ENCODE measurements at regions not wholly inside any gene's neighbourhood (a gene's known extent, or its start where the extent isn't known, plus 50 kb on each side); places are given as distances from the start of the nearest gene placed in this dataset.
"Not testable (repeated sequence)": the region's sequence is repeated elsewhere in the genome, so short reads cannot be mapped to it uniquely, and the experiment has no call there.

DNA sequence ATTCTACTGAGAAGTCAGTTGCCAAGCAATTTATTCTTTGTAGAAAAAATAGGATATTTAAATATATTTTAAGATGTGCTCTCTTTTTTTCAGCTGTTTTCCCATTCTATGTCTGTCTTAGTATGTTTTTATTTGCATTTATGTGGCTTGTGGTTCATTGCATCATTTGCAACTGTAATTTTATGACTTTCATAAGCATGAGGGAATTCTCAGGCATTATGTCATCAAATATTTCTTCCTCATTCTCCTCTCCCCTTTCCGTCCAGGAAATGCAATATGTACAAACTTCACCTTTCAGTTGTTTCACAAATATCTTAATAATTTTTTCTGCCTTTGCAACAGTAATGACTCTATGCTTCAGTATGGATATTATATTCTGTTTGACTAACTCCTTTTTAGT, 560.2 kb upstream of the LRATD1 start:
- DNase-seq (ENCODE audit: insufficient read length, low spot score) (no peak), FAIRE-seq (no peak)
- TF ChIP-seq POLR2A (IDR thresholded peaks at IDR 0.05; ENCODE audit: low read depth, low read length), result no peak

- FAIRE-seq, result no peak
- no peak for TF ChIP-seq POLR2A (IDR thresholded peaks at IDR 0.05; ENCODE audit: low read depth, low read length)
- DNase-seq (ENCODE audit: insufficient read length, low spot score), result no peak
Observed at GRCh38 chr2:14074691-14075090, 557.8 kb upstream of the LRATD1 start.

GRCh38 chr2:14079576-14079975, 552.9 kb upstream of the LRATD1 start:
- no peak for TF ChIP-seq POLR2A (IDR thresholded peaks at IDR 0.05; ENCODE audit: low read depth, low read length)
- DNase-seq (ENCODE audit: insufficient read length, low spot score), result no peak
- no peak for FAIRE-seq

- no peak for DNase-seq (ENCODE audit: insufficient read length, low spot score)
- TF ChIP-seq POLR2A (IDR thresholded peaks at IDR 0.05; ENCODE audit: low read depth, low read length), result no peak
- no peak for FAIRE-seq
Observed at GRCh38 chr2:14081521-14081920, 551.0 kb upstream of the LRATD1 start.

GRCh38 chr2:14082640-14083039, 549.9 kb upstream of the LRATD1 start:
- DNase-seq (ENCODE audit: insufficient read length, low spot score) (no peak), FAIRE-seq (no peak)
- no peak for TF ChIP-seq POLR2A (IDR thresholded peaks at IDR 0.05; ENCODE audit: low read depth, low read length)

- FAIRE-seq (no peak), DNase-seq (ENCODE audit: insufficient read length, low spot score) (no peak)
- TF ChIP-seq POLR2A (IDR thresholded peaks at IDR 0.05; ENCODE audit: low read depth, low read length), result no peak
Observed at GRCh38 chr2:14094592-14094991, 537.9 kb upstream of the LRATD1 start.

DNA sequence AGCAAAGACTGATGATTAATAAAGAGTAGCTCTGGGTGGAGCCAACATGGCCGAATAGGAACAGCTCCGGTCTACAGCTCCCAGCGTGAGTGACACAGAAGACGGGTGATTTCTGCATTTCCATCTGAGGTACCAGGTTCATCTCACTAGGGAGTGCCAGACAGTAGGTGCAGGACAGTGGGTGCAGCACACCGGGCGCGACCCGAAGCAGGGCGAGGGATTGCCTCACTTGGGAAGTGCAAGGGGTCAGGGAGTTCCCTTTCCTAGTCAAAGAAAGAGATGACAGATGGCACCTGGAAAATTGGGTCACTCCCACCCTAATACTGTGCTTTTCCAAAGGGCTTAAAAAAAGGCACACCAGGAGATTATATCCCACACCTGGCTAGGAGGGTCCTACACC, 533.4 kb upstream of the LRATD1 start:
- not testable (repeated sequence) for FAIRE-seq; DNase-seq (ENCODE audit: insufficient read length, low spot score)

DNA sequence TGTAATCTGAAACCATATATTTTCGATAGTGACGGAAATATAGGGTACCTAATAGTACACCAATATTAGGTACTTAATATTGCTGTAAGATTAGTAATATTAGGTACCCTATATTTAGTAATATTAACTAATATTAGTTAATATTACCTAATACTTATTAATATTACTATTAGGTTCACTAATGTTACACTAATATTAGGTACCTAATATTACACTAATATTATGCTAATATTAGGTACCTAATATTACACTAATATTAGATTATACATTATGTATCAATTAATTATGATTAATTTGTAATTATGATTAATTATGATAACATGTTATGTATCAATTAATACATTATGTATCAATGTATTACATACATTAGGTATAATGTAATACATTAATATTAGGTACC, 518.2 kb upstream of the LRATD1 start:
- no peak for TF ChIP-seq POLR2A (IDR thresholded peaks at IDR 0.05; ENCODE audit: low read depth, low read length)
- DNase-seq (ENCODE audit: insufficient read length, low spot score), result no peak
- no peak for FAIRE-seq

DNA sequence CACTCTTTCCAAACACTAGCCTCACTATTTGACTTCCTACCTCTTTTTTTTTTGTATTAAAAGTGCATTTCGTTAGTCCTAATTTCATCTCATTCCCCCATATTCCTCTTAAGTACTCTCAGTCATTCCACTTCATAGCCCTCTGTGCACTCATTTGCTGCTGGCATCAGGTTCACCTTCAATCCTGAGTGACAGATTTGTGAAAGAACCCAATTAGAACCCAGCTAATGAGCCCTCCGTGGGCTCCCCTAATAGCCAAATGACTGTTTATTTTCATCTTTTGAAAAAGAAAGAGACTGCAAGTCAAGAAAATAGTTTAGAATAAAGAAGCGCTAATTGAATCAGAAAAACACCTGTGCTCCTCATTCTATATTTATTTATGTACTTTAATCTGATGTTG, 512.1 kb upstream of the LRATD1 start:
- TF ChIP-seq POLR2A (IDR thresholded peaks at IDR 0.05; ENCODE audit: low read depth, low read length), result no peak
- FAIRE-seq (no peak), DNase-seq (ENCODE audit: insufficient read length, low spot score) (no peak)

DNA sequence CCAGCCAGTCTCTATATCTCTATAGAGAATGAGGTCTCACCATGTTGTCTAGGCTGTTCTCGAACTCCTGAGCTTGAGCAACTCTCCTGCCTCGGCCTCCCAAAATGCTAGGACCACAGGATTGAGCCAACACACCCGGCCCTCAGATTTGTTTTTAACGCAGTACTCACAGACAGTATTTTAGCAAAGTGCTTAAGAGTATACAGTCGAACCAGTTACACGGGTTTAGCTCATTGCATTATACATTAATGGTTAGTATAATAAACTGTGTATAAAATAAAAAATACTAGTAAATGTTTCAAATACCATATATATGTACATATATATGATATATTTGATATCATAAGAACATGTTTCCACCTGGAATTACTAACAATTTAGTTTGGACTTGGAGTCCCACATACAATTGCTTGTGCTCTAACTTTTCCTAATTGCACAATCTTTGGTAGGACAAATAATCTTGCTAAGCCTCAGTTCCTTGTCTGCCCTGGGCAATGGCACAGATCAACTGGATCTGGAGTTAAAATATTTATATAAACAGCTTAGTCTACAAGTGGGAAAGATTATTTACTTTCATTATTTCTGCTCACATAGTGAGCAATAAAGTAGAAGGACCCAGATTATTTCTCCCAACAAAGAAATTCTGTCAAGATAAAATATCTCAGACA, 508.9 kb upstream of the LRATD1 start:
- no peak for TF ChIP-seq POLR2A (IDR thresholded peaks at IDR 0.05; ENCODE audit: low read depth, low read length)
- FAIRE-seq (no peak), DNase-seq (ENCODE audit: insufficient read length, low spot score) (no peak)

DNA sequence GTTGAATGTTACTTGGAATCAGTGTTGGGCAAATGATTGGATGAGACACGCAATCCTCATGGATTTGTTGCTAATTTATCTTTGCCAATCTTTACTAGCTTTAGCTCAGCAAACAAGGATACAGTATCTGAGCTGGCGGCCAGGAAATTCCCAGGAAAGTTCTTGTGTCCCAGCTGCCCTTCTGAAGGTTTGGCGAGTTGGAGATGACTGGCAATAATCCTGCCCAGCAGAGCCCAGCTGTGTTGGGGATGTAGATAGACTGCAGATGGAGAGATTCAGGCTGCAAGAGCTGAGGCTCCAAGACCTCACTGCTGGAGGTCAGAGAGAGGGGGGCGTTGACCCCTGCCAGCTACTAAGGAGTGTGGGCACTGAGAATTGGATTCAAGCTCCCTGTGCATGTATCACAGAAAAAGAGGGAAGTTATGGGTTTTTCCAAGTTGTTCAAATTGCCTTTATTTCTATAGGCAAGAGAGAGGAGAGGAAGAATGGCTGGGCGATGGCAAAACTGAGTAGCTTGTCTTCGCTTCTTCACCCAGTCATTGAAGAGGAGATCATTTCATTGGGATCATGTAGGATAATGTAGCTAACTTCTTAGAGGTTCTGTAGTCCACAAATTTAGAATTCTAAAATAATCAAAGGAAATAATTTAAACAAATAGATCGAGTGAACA, 506.8 kb upstream of the LRATD1 start:
- DNase-seq (ENCODE audit: insufficient read length, low spot score), result no peak
- TF ChIP-seq POLR2A (IDR thresholded peaks at IDR 0.05; ENCODE audit: low read depth, low read length), result no peak
- no peak for FAIRE-seq

GRCh38 chr2:14126846-14127245, 505.7 kb upstream of the LRATD1 start:
- FAIRE-seq (no peak), DNase-seq (ENCODE audit: insufficient read length, low spot score) (no peak)
- no peak for TF ChIP-seq POLR2A (IDR thresholded peaks at IDR 0.05; ENCODE audit: low read depth, low read length)

DNA sequence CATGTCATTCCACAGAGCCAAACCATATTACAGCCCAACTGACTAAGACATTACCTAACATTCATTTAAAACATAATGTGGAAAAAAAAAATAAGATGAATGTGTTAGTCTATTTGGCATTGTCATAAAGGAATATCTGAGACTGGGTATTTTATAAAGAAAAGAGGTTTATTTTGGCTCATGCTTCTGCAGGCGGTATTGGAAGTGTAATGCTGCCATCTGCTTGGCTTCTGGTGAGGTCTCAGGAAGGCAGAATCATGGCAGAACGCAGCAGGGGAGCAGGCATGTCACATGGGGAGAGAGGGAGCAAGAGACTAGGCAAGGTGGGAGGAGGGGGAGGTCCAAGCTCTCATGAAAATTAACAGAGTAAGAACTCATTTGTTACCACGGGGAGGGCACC, 504.8 kb upstream of the LRATD1 start:
- no peak for FAIRE-seq
- no peak for DNase-seq (ENCODE audit: insufficient read length, low spot score)
- TF ChIP-seq POLR2A (IDR thresholded peaks at IDR 0.05; ENCODE audit: low read depth, low read length), result no peak

DNA sequence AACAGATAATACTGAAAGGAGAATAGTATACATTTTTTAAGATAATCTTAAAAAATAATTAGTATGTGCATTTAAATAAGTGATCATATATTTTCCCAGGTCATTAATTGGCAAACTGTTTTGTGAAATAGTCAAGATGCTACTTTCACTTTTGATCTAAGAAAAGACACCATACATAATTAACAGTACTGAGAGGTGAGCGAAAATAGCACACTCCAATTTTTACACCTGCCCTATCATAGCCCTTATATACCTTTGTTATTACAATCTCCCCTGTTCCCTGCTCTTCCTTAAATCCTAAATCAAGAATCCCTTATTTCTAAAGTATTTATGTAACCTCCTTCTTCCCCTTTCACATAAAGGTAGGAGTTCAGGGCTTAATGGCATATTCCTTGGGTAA, 500.1 kb upstream of the LRATD1 start:
- no peak for TF ChIP-seq POLR2A (IDR thresholded peaks at IDR 0.05; ENCODE audit: low read depth, low read length)
- FAIRE-seq (no peak), DNase-seq (ENCODE audit: insufficient read length, low spot score) (no peak)

DNA sequence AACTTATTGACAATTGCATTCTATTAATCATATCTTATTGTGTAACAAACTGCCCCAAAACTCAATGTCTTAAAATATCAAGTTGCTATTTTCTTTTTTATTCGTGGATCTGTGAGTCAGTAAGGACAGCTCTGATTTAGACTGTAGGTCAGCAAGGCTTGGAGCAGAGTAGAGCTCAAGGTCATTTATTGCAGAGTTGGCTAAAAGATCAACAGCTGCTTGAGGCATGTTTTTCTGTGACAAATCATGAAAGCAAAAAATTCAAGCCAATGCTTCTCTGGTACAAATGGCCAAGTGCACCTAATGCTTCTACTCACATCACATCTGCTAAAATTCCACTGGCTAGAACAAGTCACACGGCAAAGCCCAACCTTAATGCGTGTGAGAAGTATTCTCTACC, 497.7 kb upstream of the LRATD1 start:
- no peak for TF ChIP-seq POLR2A (IDR thresholded peaks at IDR 0.05; ENCODE audit: low read depth, low read length)
- DNase-seq (ENCODE audit: insufficient read length, low spot score), result no peak
- no peak for FAIRE-seq
